RWPE2 (cell line): ENCODE measurements at regions not wholly inside any gene's neighbourhood (a gene's known extent, or its start where the extent isn't known, plus 50 kb on each side); places are given as distances from the start of the nearest gene placed in this dataset.
"Not testable (repeated sequence)": the region's sequence is repeated elsewhere in the genome, so short reads cannot be mapped to it uniquely, and the experiment has no call there.

Experiments
- ATAC-seq: fragments of 200-7000 bp; cut with Tn5 transposase; 3 replicates; pipeline ENCODE4 v1.9.1; 2021; ENCODE audit warnings: low read depth
- DNase-seq: peaks from one replicate; pipeline ENCODE4 v3.0.0-alpha.2; 2020; ENCODE audit warnings: low spot score
- H3K27ac ChIP-seq: fragments of 450-650 bp; 2 replicates; pipeline ENCODE4 v1.5.1; 2017; ENCODE audit warnings: mild to moderate bottlenecking; ENCODE audit not compliant: poor library complexity, severe bottlenecking
- H3K27me3 ChIP-seq: fragments of 250-450 bp; sonication (Bioruptor Pico); 2 replicates; pipeline ENCODE4 v1.5.1; 2021; ENCODE audit warnings: mild to moderate bottlenecking, moderate library complexity; ENCODE audit not compliant: insufficient read depth, poor library complexity, severe bottlenecking
- H3K36me3 ChIP-seq: fragments of 250-450 bp; sonication (Bioruptor Pico); 2 replicates; pipeline ENCODE4 v1.5.1; 2020; ENCODE audit warnings: low read depth, mild to moderate bottlenecking, moderate library complexity
- H3K4me1 ChIP-seq: fragments of 250-450 bp; sonication (Bioruptor Pico); 2 replicates; pipeline ENCODE4 v1.5.1; 2021; ENCODE audit warnings: mild to moderate bottlenecking, moderate library complexity; ENCODE audit not compliant: insufficient read depth, poor library complexity, severe bottlenecking
- H3K4me3 ChIP-seq: fragments of 250-450 bp; sonication (Bioruptor Pico); 2 replicates; pipeline ENCODE4 v1.5.1; 2021; ENCODE audit warnings: mild to moderate bottlenecking, moderate library complexity; ENCODE audit not compliant: severe bottlenecking
- H3K9me3 ChIP-seq: fragments of 250-450 bp; sonication (Bioruptor Pico); 2 replicates; pipeline ENCODE4 v1.5.1; 2021; ENCODE audit warnings: mild to moderate bottlenecking, moderate library complexity; ENCODE audit not compliant: severe bottlenecking
- CTCF ChIP-seq: fragments of 450-650 bp; IDR thresholded peaks from one replicate; pipeline ENCODE4 v1.5.1; 2017; ENCODE audit warnings: mild to moderate bottlenecking, moderate library complexity; ENCODE audit not compliant: poor library complexity, severe bottlenecking

DNA sequence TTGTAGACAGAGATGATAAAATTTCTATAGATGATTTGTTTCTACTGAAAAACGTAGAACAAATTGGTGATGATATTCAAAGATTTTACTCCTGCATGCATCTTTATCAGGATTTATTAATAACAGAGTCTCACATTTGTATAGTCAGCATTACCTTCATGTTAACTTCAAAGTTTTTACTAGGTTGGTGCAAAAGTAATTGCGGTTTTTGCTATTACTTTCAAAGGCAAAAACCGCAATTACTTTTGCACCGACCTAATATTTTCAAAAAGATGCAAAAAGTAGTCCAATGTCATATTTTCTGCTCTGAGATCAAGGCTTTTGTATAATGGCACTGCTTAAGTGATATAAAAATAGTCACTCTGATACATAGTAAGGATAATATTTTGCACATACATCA lies 536.4 kb upstream of the ADGRL3 start:
- H3K27ac ChIP-seq = no peak overlapping the region
- no peak overlapping the region for H3K4me3 ChIP-seq
- H3K9me3 ChIP-seq = peaks cover 2% of the 10 kb centered on the region
- DNase-seq (no peak), ATAC-seq (no peak)
- no peaks in the 10 kb centered on the region for H3K27me3 ChIP-seq
- TF ChIP-seq CTCF = no peak
- H3K4me1 ChIP-seq = no peaks in the 10 kb centered on the region
- H3K36me3 ChIP-seq = no peaks in the 10 kb centered on the region

GRCh38 chr4:60682901-60683300 lies 517.2 kb upstream of the ADGRL3 start:
- H3K4me1 ChIP-seq = no peaks in the 10 kb centered on the region
- DNase-seq (no peak), ATAC-seq (no peak)
- no peak for TF ChIP-seq CTCF
- no peaks in the 10 kb centered on the region for H3K9me3 ChIP-seq
- H3K27me3 ChIP-seq = no peaks in the 10 kb centered on the region
- H3K27ac ChIP-seq = no peak overlapping the region
- H3K4me3 ChIP-seq = no peak overlapping the region
- no peaks in the 10 kb centered on the region for H3K36me3 ChIP-seq

- TF ChIP-seq CTCF = no peak
- no peak overlapping the region for H3K4me3 ChIP-seq
- ATAC-seq (peak; percentile 70; the same call in 2 of the 3 replicates), DNase-seq (no peak)
- H3K9me3 ChIP-seq = no peaks in the 10 kb centered on the region
- no peak overlapping the region for H3K27ac ChIP-seq
- no peaks in the 10 kb centered on the region for H3K36me3 ChIP-seq
- H3K4me1 ChIP-seq = no peaks in the 10 kb centered on the region
- no peaks in the 10 kb centered on the region for H3K27me3 ChIP-seq
Measured at GRCh38 chr4:60683357-60683756, 516.8 kb upstream of the ADGRL3 start.

DNA sequence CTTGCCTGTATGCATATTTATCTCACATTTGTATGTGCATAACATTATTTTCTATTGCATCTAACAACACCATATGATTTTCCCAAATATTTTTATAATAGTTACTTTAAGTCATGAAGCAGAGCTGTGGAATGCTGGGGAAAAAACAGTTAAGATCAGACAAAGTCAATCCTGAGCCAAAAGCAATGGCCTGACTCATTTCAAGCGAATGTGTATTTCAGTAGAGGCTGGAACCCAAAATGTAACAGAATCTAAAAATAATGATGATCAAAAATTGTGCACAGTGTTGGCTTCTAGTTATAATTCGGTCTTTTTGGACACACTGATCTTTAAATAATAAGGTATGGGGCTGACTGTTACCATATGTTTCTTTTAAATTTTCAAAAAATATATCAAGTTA lies 516.2 kb upstream of the ADGRL3 start:
- Histone ChIP-seq H3K4me1 (no peaks in the 10 kb centered on the region), H3K27ac (no peak overlapping the region), H3K4me3 (no peak overlapping the region), H3K9me3 (no peaks in the 10 kb centered on the region), H3K36me3 (no peaks in the 10 kb centered on the region), H3K27me3 (no peaks in the 10 kb centered on the region)
- no peak for TF ChIP-seq CTCF
- ATAC-seq (peak; percentile 51; the same call in 1 of the 3 replicates), DNase-seq (no peak)

GRCh38 chr4:60696062-60696461 lies 504.1 kb upstream of the ADGRL3 start:
- not testable (repeated sequence) for H3K4me1 ChIP-seq, H3K36me3 ChIP-seq, H3K27ac ChIP-seq, H3K9me3 ChIP-seq, ATAC-seq, H3K4me3 ChIP-seq, H3K27me3 ChIP-seq, DNase-seq
